DOHH2 (cell line): ENCODE measurements at regions not wholly inside any gene's neighbourhood (a gene's known extent, or its start where the extent isn't known, plus 50 kb on each side); places are given as distances from the start of the nearest gene placed in this dataset.

ENCODE experiments used
- EZH2phosphoT487 ChIP-seq: fragments of 200-600 bp; sonication (generic); IDR thresholded peaks from 2 replicates; pipeline ENCODE4 v1.6.1; 2017; ENCODE audit warnings: borderline replicate concordance, mild to moderate bottlenecking, antibody characterized with exemption, low read length, moderate library complexity, mixed read lengths
- TF ChIP-seq, protein P1 (sequence below): fragments of 200-600 bp; sonication (generic); IDR thresholded peaks from one replicate; pipeline ENCODE4 v1.5.1; 2014; ENCODE audit warnings: antibody characterized with exemption, mild to moderate bottlenecking, low read depth, low read length; ENCODE audit not compliant: poor library complexity, severe bottlenecking

DNA sequence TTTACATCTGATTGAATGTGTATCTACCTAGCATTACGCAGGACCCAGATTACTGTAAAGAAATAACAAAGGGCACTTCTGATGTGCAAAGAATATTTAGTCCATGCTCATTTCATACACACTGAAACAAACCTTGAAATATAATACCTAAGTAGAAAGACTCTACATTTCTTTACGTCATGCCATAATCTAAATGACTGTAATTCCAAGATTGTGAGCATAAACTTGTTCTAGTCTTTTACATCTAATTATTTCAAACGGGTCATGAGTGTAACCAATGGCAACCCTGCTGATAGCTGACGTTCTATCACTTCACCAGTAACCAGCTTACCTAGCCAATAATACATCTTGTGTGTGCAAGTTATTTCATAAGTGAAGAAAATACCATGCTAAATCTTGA lies 433.8 kb downstream of the PRKD1 start:
- TF ChIP-seq, protein P1, sequence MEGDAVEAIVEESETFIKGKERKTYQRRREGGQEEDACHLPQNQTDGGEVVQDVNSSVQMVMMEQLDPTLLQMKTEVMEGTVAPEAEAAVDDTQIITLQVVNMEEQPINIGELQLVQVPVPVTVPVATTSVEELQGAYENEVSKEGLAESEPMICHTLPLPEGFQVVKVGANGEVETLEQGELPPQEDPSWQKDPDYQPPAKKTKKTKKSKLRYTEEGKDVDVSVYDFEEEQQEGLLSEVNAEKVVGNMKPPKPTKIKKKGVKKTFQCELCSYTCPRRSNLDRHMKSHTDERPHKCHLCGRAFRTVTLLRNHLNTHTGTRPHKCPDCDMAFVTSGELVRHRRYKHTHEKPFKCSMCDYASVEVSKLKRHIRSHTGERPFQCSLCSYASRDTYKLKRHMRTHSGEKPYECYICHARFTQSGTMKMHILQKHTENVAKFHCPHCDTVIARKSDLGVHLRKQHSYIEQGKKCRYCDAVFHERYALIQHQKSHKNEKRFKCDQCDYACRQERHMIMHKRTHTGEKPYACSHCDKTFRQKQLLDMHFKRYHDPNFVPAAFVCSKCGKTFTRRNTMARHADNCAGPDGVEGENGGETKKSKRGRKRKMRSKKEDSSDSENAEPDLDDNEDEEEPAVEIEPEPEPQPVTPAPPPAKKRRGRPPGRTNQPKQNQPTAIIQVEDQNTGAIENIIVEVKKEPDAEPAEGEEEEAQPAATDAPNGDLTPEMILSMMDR = no peak
- no peak for TF ChIP-seq EZH2phosphoT487
